H9 (cell line): ENCODE measurements at regions not wholly inside any gene's neighbourhood (a gene's known extent, or its start where the extent isn't known, plus 50 kb on each side); places are given as distances from the start of the nearest gene placed in this dataset.

Experiments
- DNase-seq: peaks from one replicate; pipeline ENCODE4 v3.0.0-alpha.2; 2017
- H2AFZ ChIP-seq: one replicate; pipeline ENCODE4 v1.6.1; 2013; ENCODE audit warnings: mild to moderate bottlenecking, low read length, control low read depth, moderate library complexity
- H2AK5ac ChIP-seq: 2 replicates; pipeline ENCODE4 v1.6.1; 2013; ENCODE audit warnings: low read length, control low read depth, mixed read lengths; ENCODE audit not compliant: insufficient read length
- H2BK120ac ChIP-seq: one replicate; pipeline ENCODE4 v1.6.1; 2013; ENCODE audit warnings: low read depth, mild to moderate bottlenecking, low read length, control low read depth, inconsistent platforms; ENCODE audit not compliant: poor library complexity, severe bottlenecking
- H2BK12ac ChIP-seq: 2 replicates; pipeline ENCODE4 v1.6.1; 2013; ENCODE audit warnings: low read length, control low read depth, mixed read lengths, low read depth; ENCODE audit not compliant: insufficient read length
- H2BK15ac ChIP-seq: 2 replicates; pipeline ENCODE4 v1.6.1; 2013; ENCODE audit warnings: low read depth, low read length, control low read depth
- H2BK20ac ChIP-seq: one replicate; pipeline ENCODE4 v1.6.1; 2013; ENCODE audit warnings: low read depth, mild to moderate bottlenecking, low read length, control low read depth, inconsistent platforms; ENCODE audit not compliant: poor library complexity, severe bottlenecking
- H2BK5ac ChIP-seq: 2 replicates; pipeline ENCODE4 v1.6.1; 2013; ENCODE audit warnings: low read length, control low read depth, mixed read lengths; ENCODE audit not compliant: insufficient read length
- H3K14ac ChIP-seq: 2 replicates; pipeline ENCODE4 v1.6.1; 2013; ENCODE audit warnings: low read length, control low read depth; ENCODE audit not compliant: insufficient read depth
- H3K18ac ChIP-seq: 2 replicates; pipeline ENCODE4 v1.6.1; 2013; ENCODE audit warnings: low read depth, mild to moderate bottlenecking, mixed read lengths, low read length, control low read depth; ENCODE audit not compliant: insufficient read length
- H3K23ac ChIP-seq: 2 replicates; pipeline ENCODE4 v1.6.1; 2013; ENCODE audit warnings: low read length, control low read depth, mixed read lengths, low read depth; ENCODE audit not compliant: insufficient read length
- H3K23me2 ChIP-seq: 2 replicates; pipeline ENCODE4 v1.6.1; 2013; ENCODE audit warnings: low read depth, mild to moderate bottlenecking, mixed read lengths, low read length, control low read depth; ENCODE audit not compliant: insufficient read length, poor library complexity, severe bottlenecking
- H3K27ac ChIP-seq: 2 replicates; pipeline ENCODE4 v1.5.1; 2013; ENCODE audit warnings: low read length, control low read depth, mixed read lengths, low read depth; ENCODE audit not compliant: insufficient read length
- H3K27me3 ChIP-seq: 2 replicates; pipeline ENCODE4 v1.6.1; 2013; ENCODE audit warnings: low read length, control low read depth, inconsistent platforms; ENCODE audit not compliant: insufficient read depth
- H3K4ac ChIP-seq: 2 replicates; pipeline ENCODE4 v1.6.1; 2013; ENCODE audit warnings: low read depth, mild to moderate bottlenecking, control low read depth, inconsistent platforms, low read length, moderate library complexity
- H3K4me1 ChIP-seq: 2 replicates; pipeline ENCODE4 v1.6.1; 2013; ENCODE audit warnings: low read length, control low read depth, inconsistent platforms; ENCODE audit not compliant: insufficient read depth
- H3K4me2 ChIP-seq: 2 replicates; pipeline ENCODE4 v1.6.1; 2013; ENCODE audit warnings: low read length, control low read depth, mixed read lengths; ENCODE audit not compliant: insufficient read length, insufficient read depth
- H3K56ac ChIP-seq: 2 replicates; pipeline ENCODE4 v1.6.1; 2013; ENCODE audit warnings: low read depth, mild to moderate bottlenecking, mixed read lengths, low read length, control low read depth; ENCODE audit not compliant: insufficient read length
- H3K79me1 ChIP-seq: 2 replicates; pipeline ENCODE4 v1.6.1; 2013; ENCODE audit warnings: low read depth, mild to moderate bottlenecking, moderate library complexity, low read length, control low read depth, inconsistent platforms; ENCODE audit not compliant: insufficient read depth, poor library complexity, severe bottlenecking
- H3K79me2 ChIP-seq: 2 replicates; pipeline ENCODE4 v1.6.1; 2013; ENCODE audit warnings: low read length, control low read depth, inconsistent platforms; ENCODE audit not compliant: insufficient read depth
- H3K9ac ChIP-seq: 2 replicates; pipeline ENCODE4 v1.6.1; 2013; ENCODE audit warnings: low read length, control low read depth, mixed read lengths; ENCODE audit not compliant: insufficient read length; ENCODE audit errors: extremely low read depth
- H3K9me3 ChIP-seq: one replicate; pipeline ENCODE4 v1.6.1; 2013; ENCODE audit warnings: low read depth, low read length, inconsistent platforms; ENCODE audit not compliant: control insufficient read depth
- H3T11ph ChIP-seq: one replicate; pipeline ENCODE4 v1.6.1; 2013; ENCODE audit warnings: mild to moderate bottlenecking, low read length, control low read depth, inconsistent platforms
- H4K20me1 ChIP-seq: one replicate; pipeline ENCODE4 v1.6.1; 2013; ENCODE audit not compliant: control insufficient read depth, insufficient read length, insufficient read depth
- H4K5ac ChIP-seq: 2 replicates; pipeline ENCODE4 v1.6.1; 2013; ENCODE audit warnings: low read depth, mild to moderate bottlenecking, mixed read lengths, low read length, control low read depth; ENCODE audit not compliant: insufficient read length
- H4K8ac ChIP-seq: replicated peaks from 2 replicates; pipeline ENCODE4 v1.6.1; 2013; ENCODE audit warnings: low read length, control low read depth, mixed read lengths, low read depth; ENCODE audit not compliant: insufficient read length
- H4K91ac ChIP-seq: 2 replicates; pipeline ENCODE4 v1.6.1; 2013; ENCODE audit warnings: low read depth, mild to moderate bottlenecking, moderate library complexity, mixed read lengths, low read length, control low read depth; ENCODE audit not compliant: insufficient read length
- H3K27ac Mint-ChIP-seq, 3 experiments: 2 replicates in 2 of 3; 3 replicates in 1 of 3; pipeline ENCODE4 v1.8.0; 2020 to 2021; ENCODE audit warnings: mixed read lengths in 3 of 3, mild to moderate bottlenecking in 1 of 3, moderate library complexity in 1 of 3
- H3K27me3 Mint-ChIP-seq: 2 replicates; pipeline ENCODE4 v1.8.0; 2021; ENCODE audit warnings: low read depth, mild to moderate bottlenecking, moderate library complexity, mixed read lengths
- H3K36me3 Mint-ChIP-seq, 3 experiments: 2 replicates in 2 of 3; 3 replicates in 1 of 3; pipeline ENCODE4 v1.8.0; 2020 to 2021; ENCODE audit warnings: low read depth in 3 of 3, mixed read lengths in 3 of 3; ENCODE audit not compliant: insufficient read depth in 1 of 3
- H3K4me1 Mint-ChIP-seq, 2 experiments: 2 replicates each; pipeline ENCODE4 v1.8.0; 2020; ENCODE audit warnings: mixed read lengths in 2 of 2
- H3K4me3 Mint-ChIP-seq, 2 experiments: 2 replicates in 1 of 2; 3 replicates in 1 of 2; pipeline ENCODE4 v1.8.0; 2020 to 2021; ENCODE audit warnings: mild to moderate bottlenecking in 2 of 2, mixed read lengths in 2 of 2, moderate library complexity in 1 of 2
- H3K9me3 Mint-ChIP-seq, 2 experiments: 2 replicates in 1 of 2; 3 replicates in 1 of 2; pipeline ENCODE4 v1.8.0; 2020; ENCODE audit warnings: mild to moderate bottlenecking in 2 of 2, mixed read lengths in 2 of 2, moderate library complexity in 1 of 2
- CTCF ChIP-seq: fragments of 200-600 bp; sonication (generic); conservative IDR thresholded peaks from 3 replicates; pipeline ENCODE4 v1.8.0; 2021; ENCODE audit warnings: antibody characterized with exemption, mild to moderate bottlenecking
- WGBS: extraction: QIAGEN DNeasy Blood & Tissue Kit; methylation state at CpG from one replicate; pipeline ENCODE4 v1.1.7; 2013; ENCODE audit warnings: missing lambda C conversion rate, low lambda C conversion rate, mixed read lengths; ENCODE audit not compliant: insufficient read length; ENCODE audit errors: extremely low coverage; 5-methylcytosine and 5-hydroxymethylcytosine counted together

- H2AK5ac ChIP-seq, result no peak overlapping the region
- H3K23me2 ChIP-seq, result no peaks in the 10 kb centered on the region
- no peak for TF ChIP-seq CTCF
- no peaks in the 10 kb centered on the region for H3K79me1 ChIP-seq
- Mint-ChIP-seq H3K9me3 (peaks cover 6 to 8% of the 10 kb centered on the region in 2 experiments; a peak in 3 of 5 replicates), H3K4me3 (no peak overlapping the region), H3K27ac (no peak overlapping the region), H3K4me1 (peaks cover 24 to 30% of the 10 kb centered on the region in 2 experiments), H3K36me3 (peaks cover 0 to 12% (median 6%) of the 10 kb centered on the region in 3 experiments; a peak in 4 of 7 replicates), H3K27me3 (no peaks in the 10 kb centered on the region)
- H3K4me1 ChIP-seq, result no peaks in the 10 kb centered on the region; the same call in 1 of the 2 replicates
- no peak overlapping the region for H3K23ac ChIP-seq
- H4K20me1 ChIP-seq, result no peaks in the 10 kb centered on the region
- no peak overlapping the region for H2BK15ac ChIP-seq
- H2AFZ ChIP-seq, result no peak overlapping the region
- no peaks in the 10 kb centered on the region for H3K79me2 ChIP-seq
- H4K5ac ChIP-seq, result no peak overlapping the region
- no peak overlapping the region for H2BK120ac ChIP-seq
- no peak overlapping the region for H3K4ac ChIP-seq
- H3K27ac ChIP-seq, result no peak overlapping the region
- DNase-seq, result no peak
- no peak overlapping the region for H3K4me2 ChIP-seq
- no peak overlapping the region for H3K9ac ChIP-seq
- no peaks in the 10 kb centered on the region for H3K9me3 ChIP-seq
- no peak overlapping the region for H2BK20ac ChIP-seq
- no peak overlapping the region for H3K14ac ChIP-seq
- no peak overlapping the region for H4K91ac ChIP-seq
- H3K56ac ChIP-seq, result no peak overlapping the region
- no peak overlapping the region for H2BK5ac ChIP-seq
- no peak overlapping the region for H3T11ph ChIP-seq
- H2BK12ac ChIP-seq, result no peak overlapping the region
- H3K27me3 ChIP-seq, result no peaks in the 10 kb centered on the region
- H3K18ac ChIP-seq, result no peak overlapping the region
- no CpG with 5 or more reads among the region's 2 CpGs for WGBS
- no peak overlapping the region for H4K8ac ChIP-seq
Measured at GRCh38 chr3:4069796-4070195, 233.4 kb upstream of the SETMAR start.
